HG03378 (cell line): ENCODE measurements at regions not wholly inside any gene's neighbourhood (a gene's known extent, or its start where the extent isn't known, plus 50 kb on each side); places are given as distances from the start of the nearest gene placed in this dataset.
"Not testable (repeated sequence)": the region's sequence is repeated elsewhere in the genome, so short reads cannot be mapped to it uniquely, and the experiment has no call there.

Experiments used
- ATAC-seq: cut with Tn5 transposase; IDR thresholded peaks from one replicate; pipeline ENCODE4 v1.9.1; 2021; ENCODE audit warnings: mild to moderate bottlenecking, moderate library complexity; ENCODE audit not compliant: unreplicated experiment

DNA sequence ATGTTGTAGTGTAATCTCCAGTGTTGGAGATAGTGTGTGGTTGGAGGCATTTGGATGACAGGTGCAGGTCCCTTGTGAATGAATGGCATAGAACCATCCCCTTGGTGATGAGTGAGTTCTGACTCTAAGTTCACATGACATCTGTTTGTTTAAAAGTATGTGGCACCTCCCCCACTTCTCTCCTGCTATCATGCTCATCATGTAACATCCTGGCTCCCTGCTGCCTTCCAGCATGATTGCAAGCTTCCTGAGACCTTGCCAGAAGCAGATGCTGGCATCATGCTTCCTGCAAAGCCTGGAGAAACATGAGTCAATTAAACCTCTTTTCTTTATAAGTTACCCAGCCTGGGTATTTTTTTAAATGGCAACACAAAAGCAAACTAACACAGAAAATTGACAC lies 499.0 kb upstream of the SEMA3D start:
- no peak for ATAC-seq

DNA sequence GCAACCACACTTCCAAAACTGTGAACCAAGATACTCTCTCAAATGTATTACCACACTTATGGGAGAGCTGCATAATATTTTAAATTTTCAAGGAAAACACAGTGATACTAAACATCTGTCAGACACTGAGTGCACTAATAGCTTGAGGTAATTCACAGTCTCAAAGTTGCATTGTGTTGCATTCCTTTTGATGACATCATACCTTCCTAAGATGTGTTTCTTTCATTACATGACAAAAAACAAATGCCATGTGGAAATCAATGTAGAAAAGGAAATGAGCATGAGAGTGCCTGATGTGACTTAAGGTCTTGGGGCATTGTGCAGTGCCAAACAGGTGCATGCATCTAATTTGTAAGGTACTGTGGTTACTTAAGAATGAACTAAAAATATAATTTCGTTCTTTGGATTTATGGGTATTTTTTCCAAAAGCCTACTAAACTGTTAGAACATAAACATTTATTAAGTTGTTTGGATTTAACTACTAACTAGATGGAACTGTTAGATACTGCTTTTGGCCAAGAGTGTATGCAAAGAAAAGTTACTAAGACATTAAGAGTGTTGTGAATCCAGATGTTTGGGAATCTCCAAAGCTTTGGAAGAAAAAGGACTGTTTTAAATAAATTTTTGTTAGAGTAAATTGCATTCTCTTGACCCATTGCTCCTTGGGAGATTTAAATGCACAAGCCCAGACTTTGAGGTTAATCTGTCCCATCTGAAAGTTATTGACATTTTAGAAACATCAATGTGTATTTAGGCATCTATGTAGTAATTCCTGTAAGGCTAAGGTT lies 496.2 kb upstream of the SEMA3D start:
- ATAC-seq, result no peak

DNA sequence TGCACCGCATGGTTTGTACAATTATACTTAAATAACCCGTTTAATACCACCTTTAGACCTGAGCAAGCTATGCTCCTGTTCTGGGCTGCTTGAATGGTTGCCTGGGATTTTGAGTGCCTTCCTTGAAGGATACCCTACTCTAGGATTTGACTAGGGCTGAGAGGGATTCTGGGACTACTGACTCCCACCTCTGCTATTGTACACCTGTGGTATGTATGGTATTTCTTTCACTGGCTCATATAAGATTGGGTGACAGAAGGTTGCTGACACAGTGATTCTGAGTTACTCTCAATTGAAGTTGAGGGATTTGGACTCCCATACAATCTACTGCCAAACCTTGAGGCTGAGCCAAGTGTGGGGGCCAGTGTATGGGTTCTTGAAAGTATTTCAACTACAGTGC lies 494.4 kb upstream of the SEMA3D start:
- no peak for ATAC-seq

DNA sequence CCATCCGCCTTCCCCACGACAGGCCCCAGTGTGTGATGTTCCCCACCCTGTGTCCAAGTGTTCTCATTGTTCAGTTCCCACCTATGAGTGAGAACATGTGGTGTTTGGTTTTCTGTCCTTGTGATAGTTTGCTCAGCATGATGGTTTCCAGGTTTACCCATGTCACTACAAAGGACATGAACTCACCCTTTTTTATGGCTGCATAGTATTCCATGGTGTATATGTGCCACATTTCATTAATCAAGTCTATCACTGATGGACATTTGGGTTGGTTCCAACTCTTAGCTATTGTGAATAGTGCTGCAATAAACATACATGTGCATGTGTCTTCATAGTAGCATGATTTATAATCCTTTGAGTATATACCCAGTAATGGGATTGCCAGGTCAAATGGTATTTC lies 488.2 kb upstream of the SEMA3D start:
- ATAC-seq, result not testable (repeated sequence)

DNA sequence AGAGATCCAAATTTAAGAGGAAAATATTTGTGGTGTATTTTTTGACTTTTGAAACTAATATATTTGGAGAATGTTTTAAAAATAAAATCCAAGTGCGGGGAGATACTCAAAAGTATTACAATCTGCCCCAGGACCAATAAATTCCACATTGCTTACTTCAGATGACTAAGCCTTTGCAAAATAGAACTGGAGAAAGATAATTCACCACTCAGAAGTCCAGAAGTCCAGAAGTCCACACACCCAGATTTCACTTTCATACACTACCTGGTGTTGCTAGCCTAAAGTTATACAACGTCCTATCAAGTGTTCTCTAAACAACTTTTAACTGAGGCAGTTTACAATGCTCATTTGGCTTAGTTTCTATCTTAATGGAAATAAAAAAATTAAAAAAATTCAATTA lies 487.0 kb upstream of the SEMA3D start:
- no peak for ATAC-seq

DNA sequence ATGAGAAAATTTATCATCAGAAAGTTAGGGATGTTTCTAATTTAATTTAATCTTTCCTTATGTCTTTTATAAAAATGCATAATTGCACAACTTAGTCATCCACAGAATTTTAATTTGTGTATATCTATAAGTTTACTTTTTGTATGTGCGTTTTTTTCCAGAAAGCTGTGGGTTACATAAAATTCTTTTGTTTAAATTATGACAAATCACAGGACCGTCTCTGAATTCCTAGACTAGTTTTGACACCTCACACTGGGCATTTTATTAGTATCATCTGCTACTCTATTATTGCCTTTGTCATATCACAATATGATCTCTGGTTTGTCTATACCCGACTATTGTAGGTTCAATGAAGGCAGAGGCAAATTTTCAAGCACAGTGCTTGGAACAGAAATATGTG lies 482.4 kb upstream of the SEMA3D start:
- no peak for ATAC-seq

DNA sequence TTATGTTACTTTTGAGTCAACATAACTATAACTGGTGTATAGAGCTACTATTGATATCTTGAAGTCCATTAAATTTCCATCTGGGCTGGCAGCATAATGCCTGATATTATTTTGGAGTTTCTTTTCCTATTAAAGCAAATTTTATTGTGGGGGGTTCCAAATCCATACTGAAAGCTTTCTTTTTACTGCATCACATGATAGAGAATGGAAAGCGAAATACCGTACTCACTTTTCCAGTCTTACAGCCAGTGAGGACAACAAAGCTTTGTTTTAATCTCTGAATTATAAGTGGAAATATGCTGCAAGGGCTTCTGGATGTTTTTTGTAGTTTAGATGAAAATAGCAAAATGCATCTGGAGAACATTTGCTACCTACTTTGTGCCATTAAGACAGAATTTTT lies 477.5 kb upstream of the SEMA3D start:
- ATAC-seq, result no peak

DNA sequence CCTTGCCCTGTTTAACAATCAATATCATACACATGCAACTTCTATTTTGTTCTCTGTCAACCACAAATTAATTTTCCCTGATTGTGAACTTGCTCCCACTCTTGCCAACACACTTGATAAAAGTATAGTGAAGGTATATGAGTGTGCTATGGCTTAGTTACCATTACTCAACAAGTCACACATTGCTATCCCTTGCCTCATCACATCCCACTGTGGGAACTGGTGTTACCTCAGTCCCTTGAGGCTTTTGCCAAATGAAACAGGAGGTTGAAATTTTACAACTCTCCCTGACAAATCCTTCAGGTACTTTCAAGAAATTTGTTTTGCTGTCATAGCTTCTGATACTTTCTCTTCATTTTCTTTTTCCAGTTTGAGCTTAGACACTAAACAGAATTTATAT lies 472.5 kb upstream of the SEMA3D start:
- no peak for ATAC-seq

DNA sequence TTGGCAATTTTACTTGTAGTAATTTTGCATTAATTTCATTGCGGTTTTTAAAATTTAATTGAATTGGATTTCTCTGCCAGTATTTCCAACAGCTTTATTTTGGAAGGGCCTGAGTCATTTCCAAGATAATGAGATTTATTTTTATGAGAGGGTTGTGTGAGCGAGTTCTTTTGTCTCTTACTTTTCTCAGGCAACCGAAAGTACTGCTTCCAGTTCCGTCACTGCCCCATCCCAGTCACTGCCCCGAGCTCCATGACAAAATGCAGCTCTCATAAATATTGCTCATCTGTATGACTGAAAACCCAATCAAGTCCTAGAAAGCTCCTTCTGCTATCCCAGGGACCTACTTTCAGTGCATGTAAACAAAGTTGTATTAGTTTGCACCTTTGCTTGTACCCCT lies 468.4 kb upstream of the SEMA3D start:
- no peak for ATAC-seq

DNA sequence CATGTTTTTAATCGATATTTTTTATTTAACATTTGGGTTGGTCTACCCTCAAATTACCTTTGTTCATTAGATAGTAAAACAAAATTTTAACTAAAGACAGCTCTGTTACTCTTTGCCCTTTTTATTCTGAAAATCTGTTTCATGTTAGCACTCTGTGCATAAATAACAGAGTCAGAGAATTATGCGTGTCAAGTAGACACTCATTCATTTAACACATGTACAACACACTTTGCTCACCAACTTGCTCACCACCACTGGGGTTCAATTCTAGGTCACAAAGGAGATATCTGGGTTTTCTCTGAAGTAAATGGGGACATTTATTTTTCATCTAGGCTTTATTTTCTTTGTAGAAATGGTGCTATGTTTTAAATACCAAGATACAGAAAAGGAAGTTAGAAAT lies 457.4 kb upstream of the SEMA3D start:
- ATAC-seq, result no peak

DNA sequence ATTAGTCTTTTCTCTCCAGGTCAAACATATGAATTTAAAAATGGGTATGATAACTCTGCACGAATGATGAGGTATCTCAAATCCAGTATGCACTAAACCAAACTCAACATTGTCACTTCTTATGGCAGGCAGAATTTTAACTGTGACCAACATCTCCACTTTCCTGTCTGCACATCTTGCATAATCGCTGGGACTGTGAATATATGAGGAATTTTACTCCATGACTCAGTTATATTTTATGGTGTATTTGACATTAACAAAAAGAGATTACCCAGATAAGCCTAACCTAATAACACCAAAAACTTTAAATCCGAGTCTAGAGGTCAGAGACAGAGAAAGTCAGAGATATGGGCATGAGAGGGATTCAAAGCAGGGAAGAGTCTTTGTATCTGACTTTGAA lies 454.5 kb upstream of the SEMA3D start:
- no peak for ATAC-seq

DNA sequence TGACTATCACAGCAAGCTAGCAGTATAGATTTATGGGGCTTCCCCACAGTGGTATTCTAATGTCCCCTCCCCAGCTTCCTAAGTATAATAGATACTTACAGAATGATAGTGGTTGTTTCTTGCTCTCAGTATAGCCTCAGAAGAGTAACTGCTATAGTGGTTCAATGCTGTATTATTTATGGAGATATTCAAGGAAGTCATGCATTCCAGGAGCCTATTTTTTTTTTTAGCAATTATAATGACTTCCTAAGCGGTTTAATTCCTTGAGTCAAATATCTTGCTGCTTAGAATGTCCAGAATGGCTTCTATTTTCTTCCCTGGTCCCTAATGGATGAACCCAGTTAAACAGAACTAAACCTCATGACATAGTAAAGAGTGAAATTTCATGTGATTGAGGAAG lies 451.5 kb upstream of the SEMA3D start:
- no peak for ATAC-seq

DNA sequence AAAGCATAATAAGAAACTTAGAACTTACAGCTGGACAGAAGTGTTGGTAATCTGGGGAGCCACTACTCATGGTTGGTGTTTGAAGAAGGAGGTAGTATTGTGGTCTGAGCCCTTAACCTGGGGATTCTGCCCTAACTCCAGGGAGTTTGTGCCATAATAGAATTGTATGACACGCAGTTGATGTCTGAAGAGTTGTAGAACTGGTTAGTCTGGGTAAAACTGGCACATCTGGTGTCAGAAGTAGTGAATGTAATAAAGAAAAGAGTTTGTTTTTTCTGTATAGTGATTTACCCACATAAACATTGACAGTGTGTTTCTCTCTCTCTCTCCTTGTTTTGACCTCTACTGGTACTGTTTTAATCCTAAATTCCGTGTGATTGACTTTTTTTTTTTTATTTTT lies 448.1 kb upstream of the SEMA3D start:
- ATAC-seq, result no peak

DNA sequence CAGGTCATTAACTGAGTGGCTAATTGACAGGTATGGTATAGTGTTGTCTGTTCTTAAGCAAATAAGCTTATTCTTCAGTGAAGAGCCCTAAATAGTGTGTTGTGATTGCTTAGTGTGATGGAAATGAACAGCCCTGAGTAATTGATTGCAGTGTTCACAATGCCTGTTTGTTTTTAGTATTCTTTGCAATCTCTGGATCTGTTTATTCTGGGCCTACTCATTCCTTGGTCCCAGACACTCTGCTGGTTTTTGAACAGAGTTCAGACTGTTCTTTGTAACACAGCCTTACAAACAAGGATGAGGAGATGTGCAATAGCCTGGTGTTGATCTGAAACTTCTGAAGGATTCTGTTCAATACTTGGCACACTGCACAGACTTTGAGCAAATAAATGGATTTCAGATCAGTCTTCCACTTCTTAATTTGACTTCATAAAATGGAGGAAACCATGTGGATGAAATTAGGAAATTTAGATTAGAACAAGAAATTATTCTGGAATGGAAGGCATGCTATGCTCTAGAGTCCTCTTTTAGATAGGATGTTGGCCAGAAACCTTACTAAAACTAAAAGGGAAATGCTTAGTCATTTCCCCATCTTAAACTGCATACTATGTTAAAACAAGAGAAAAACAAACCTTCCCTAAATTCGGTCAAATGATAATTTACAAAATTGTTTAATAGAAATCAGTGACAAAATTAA lies 444.2 kb upstream of the SEMA3D start:
- no peak for ATAC-seq

DNA sequence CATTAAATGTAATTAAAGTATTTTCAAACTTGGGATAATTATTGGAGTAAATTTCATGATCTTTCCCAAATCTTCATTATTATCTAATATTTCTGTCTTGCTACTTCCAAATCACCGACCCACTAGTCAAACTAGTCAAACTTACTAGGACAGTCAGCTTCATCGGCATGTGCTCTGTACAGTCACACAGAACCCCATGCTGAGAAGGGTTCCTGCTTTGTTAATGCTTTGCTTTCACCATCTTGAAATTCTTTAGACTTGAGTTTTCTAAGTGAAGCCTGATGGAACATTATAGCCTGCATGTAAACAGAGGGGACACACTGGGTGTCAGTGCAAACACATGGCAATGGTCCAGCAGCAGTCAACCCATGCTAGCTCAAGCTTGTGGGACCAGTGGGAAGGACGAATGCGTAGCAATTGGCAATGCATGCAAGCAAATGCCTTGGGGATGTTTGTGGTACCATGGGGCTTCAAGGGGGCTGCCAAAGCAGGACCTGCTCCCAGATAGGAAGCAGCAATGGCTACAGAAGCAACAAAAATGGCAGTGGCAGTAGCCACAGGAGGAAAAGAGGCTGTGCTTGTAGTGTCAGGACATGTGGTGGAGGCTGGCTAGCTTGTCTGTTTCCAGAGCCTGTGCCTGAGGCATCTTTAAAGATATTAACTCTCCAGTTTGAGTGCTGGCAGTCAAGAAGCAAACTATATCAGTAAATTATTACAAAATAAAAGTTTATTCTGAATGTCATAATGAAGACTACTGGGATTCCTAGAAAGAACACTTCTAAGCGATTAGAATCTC lies 441.1 kb upstream of the SEMA3D start:
- ATAC-seq, result no peak

DNA sequence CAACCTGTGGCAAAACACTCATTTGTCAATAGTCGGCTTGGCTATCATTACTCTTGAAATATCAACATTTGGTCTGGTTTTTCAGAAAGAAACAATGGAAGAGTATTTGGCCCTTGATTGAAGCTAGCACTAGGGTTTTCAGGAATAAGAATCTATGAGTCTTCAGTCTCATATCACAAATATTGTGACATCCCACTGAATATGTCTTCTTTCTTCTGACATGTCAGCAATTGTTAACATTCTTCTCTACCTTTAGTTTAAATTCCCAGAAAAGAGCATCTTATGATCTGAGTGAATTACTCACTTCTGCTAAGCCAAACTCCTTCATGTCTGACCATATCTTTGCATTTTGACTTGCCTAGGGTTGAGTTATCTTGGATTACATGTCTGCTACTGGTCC lies 435.2 kb upstream of the SEMA3D start:
- ATAC-seq, result no peak

DNA sequence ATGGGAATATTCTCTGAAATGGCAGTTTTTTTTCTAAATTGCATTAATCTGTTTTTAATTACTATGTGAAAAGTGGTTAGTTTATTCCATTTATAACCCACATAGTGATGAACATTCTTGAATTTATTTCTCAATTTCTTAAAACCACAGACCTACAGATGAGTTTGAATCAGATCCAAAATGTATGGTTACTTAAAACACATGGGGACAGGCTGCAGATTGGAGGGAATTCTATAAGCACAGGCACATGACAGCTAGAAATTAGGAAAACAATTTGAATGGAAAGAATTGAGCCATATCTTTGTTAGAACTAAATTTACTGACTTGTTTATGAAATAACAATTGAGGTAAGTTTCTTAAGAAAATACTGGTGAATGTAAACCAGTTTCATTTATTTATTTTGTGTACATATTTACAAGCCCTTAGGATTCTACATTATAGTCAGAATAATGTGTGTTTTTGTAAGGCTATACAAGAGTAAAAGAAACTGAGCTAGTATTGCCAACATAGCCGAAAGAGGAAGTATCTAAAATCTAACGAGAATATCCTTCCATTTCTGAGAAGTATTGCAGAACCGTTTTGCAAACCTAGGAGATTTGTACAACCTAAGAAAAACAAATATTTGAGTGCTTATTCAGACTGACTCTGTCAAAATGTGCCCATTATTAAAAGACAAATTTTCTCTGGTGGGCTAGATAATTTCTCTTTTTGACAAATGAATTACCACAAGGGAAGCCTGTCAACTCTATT lies 434.3 kb upstream of the SEMA3D start:
- ATAC-seq, result no peak

DNA sequence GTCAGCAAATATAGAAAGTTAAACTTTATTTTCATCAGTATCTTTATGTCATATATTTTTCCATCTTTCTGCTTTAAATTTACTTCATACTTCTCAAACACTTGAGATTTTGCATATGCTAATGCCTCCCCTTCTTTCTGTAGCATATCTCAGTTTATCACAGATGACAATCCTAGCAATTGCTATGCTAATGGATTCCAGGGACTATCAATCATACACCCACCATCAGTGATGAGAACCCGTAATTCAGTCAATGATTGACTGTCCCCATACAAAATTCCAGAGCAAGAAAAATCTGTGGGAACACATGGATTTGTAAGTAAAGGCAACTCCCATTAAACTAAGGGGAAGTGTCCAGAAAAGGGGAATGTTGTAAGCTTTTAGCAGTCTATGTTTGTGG lies 432.4 kb upstream of the SEMA3D start:
- no peak for ATAC-seq

DNA sequence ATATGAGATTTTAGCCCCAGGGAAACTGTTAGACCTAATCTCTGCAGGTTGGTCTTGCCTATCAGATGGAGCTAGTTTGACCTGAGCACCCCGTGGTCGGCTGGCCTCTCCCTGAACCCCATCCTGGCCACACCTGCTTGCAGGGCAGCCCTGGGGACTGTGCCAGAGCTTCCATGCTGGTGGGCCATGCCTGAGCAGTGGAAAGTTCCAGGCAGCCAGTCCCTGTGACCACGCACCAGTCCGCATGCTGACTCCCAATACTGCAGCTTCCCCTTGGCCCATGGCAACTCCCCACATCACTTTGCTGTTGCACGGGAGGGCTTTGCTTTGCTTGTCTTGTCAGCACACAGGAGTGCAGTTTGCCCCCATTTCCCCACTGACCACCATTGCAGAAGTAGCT lies 427.8 kb upstream of the SEMA3D start:
- ATAC-seq, result no peak

DNA sequence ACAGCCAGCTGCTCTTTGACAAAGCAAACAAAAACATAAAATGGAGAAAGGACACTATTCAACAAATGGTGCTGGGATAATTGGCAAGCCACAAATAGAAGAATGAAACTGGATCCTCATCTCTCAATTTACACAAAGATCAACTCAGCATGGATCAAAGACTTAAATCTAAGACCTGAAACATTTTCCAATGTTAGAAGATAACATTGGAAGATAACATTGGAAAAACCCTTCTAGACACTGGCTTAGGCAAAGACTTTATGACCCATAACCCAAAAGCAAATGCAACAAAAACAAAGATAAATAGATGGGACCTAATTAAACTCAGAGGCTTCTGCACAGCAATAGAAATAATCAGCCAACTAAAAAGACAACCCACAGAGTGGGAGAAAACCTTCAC lies 425.7 kb upstream of the SEMA3D start:
- no peak for ATAC-seq

DNA sequence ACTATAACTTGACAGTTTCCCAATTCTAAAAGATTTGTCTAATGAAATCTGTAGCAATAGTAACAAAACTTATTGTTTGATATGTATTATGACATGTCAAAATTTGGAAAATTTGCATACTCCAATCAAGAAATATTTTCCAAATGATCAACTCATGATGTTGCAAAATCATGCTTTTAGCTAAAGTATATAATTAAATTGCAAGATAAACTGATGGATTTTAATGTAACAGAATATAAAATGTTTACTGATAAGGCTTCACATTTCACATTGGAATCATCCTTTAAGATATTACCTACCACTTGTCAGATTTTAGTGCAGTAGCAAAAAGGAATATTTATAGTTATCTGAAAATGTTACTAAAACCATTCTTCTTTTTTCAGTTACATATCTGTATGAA lies 421.9 kb upstream of the SEMA3D start:
- ATAC-seq, result no peak
